KMS-11 (cell line): ENCODE measurements at regions not wholly inside any gene's neighbourhood (a gene's known extent, or its start where the extent isn't known, plus 50 kb on each side); places are given as distances from the start of the nearest gene placed in this dataset.

Experiments used
- H2AFZ ChIP-seq: fragments of 200-600 bp; sonication (generic); 2 replicates; pipeline ENCODE4 v1.6.1; 2016; ENCODE audit warnings: antibody characterized with exemption, mixed run types, low read depth
- H3K27ac ChIP-seq: fragments of 200-600 bp; sonication (generic); 2 replicates; pipeline ENCODE4 v1.6.1; 2016; ENCODE audit warnings: mild to moderate bottlenecking, mixed run types
- H3K27me3 ChIP-seq: fragments of 200-600 bp; sonication (generic); 2 replicates; pipeline ENCODE4 v1.6.1; 2017; ENCODE audit warnings: mild to moderate bottlenecking, low read depth, mixed run types, moderate library complexity; ENCODE audit not compliant: insufficient read depth
- H3K36me3 ChIP-seq: fragments of 200-600 bp; sonication (generic); 2 replicates; pipeline ENCODE4 v1.6.1; 2017; ENCODE audit warnings: mild to moderate bottlenecking, mixed run types; ENCODE audit not compliant: insufficient read depth
- H3K4me1 ChIP-seq: fragments of 200-600 bp; sonication (generic); 2 replicates; pipeline ENCODE4 v1.6.1; 2016; ENCODE audit warnings: mild to moderate bottlenecking, low read depth, mixed run types; ENCODE audit not compliant: poor library complexity, severe bottlenecking
- H3K4me2 ChIP-seq: fragments of 200-600 bp; sonication (generic); 2 replicates; pipeline ENCODE4 v1.7.0; 2016; ENCODE audit warnings: mild to moderate bottlenecking, mixed run types
- H3K4me3 ChIP-seq: fragments of 200-600 bp; sonication (generic); IDR thresholded peaks from 2 replicates; pipeline ENCODE4 v1.6.1; 2017; ENCODE audit warnings: low read depth, low read length, mixed read lengths; ENCODE audit not compliant: insufficient read depth
- H3K79me2 ChIP-seq: fragments of 200-600 bp; sonication (generic); 2 replicates; pipeline ENCODE4 v1.6.1; 2016; ENCODE audit warnings: low read depth, mixed run types; ENCODE audit not compliant: insufficient read depth
- H3K9ac ChIP-seq: fragments of 200-600 bp; sonication (generic); 2 replicates; pipeline ENCODE4 v1.6.1; 2016; ENCODE audit warnings: mild to moderate bottlenecking, mixed run types
- H4K20me1 ChIP-seq: fragments of 200-600 bp; sonication (generic); 2 replicates; pipeline ENCODE4 v1.6.1; 2016; ENCODE audit warnings: mild to moderate bottlenecking, mixed run types; ENCODE audit not compliant: insufficient read depth
- TF ChIP-seq, protein P1 (sequence below): fragments of 200-600 bp; sonication (generic); conservative IDR thresholded peaks from 2 replicates; pipeline ENCODE4 v1.6.1; 2017; ENCODE audit warnings: low read depth, mild to moderate bottlenecking, antibody characterized with exemption, low read length, moderate library complexity, mixed read lengths

DNA sequence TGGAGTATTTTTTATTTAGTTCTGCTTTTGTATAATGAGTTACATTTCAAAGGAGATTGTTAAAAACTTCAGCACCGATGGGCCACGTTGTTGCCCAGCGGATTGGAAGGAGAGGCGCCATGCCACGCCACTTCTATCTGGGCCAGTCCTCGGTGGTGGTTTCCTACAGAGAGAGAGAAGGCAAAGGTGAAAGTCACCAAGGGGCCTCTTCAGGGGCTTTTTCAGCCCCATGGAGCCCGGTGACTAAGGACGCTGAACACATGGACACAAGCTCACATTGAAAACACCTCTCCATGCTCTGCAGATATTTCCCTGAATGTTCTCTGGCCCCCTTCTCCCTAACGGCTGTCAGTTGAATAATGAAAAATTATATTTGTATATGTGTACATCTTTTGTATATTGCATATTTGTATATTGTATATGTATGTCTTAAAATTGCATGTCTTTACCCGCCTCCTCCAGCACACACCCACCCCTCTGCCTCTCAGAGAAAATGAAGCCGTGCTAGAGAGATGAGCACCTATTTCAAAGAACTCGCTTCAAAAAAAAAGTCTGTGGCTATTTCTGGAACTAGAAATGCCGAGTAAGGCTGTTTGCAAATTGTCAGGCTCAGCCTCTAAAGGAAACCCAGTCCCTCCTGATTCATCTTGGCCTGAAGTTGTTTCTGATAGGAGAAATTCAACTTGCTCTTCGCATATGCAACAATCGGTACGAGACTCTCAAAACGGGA, 91.9 kb upstream of the CDH4 start:
- no peak overlapping the region for H3K4me3 ChIP-seq
- H2AFZ ChIP-seq = no peak overlapping the region
- H3K27ac ChIP-seq = no peak overlapping the region
- no peaks in the 10 kb centered on the region for H4K20me1 ChIP-seq
- no peaks in the 10 kb centered on the region for H3K4me1 ChIP-seq
- no peak overlapping the region for H3K4me2 ChIP-seq
- H3K9ac ChIP-seq = no peak overlapping the region
- TF ChIP-seq, protein P1, sequence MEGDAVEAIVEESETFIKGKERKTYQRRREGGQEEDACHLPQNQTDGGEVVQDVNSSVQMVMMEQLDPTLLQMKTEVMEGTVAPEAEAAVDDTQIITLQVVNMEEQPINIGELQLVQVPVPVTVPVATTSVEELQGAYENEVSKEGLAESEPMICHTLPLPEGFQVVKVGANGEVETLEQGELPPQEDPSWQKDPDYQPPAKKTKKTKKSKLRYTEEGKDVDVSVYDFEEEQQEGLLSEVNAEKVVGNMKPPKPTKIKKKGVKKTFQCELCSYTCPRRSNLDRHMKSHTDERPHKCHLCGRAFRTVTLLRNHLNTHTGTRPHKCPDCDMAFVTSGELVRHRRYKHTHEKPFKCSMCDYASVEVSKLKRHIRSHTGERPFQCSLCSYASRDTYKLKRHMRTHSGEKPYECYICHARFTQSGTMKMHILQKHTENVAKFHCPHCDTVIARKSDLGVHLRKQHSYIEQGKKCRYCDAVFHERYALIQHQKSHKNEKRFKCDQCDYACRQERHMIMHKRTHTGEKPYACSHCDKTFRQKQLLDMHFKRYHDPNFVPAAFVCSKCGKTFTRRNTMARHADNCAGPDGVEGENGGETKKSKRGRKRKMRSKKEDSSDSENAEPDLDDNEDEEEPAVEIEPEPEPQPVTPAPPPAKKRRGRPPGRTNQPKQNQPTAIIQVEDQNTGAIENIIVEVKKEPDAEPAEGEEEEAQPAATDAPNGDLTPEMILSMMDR = no peak
- H3K79me2 ChIP-seq = no peaks in the 10 kb centered on the region
- no peaks in the 10 kb centered on the region for H3K27me3 ChIP-seq
- H3K36me3 ChIP-seq = no peaks in the 10 kb centered on the region

DNA sequence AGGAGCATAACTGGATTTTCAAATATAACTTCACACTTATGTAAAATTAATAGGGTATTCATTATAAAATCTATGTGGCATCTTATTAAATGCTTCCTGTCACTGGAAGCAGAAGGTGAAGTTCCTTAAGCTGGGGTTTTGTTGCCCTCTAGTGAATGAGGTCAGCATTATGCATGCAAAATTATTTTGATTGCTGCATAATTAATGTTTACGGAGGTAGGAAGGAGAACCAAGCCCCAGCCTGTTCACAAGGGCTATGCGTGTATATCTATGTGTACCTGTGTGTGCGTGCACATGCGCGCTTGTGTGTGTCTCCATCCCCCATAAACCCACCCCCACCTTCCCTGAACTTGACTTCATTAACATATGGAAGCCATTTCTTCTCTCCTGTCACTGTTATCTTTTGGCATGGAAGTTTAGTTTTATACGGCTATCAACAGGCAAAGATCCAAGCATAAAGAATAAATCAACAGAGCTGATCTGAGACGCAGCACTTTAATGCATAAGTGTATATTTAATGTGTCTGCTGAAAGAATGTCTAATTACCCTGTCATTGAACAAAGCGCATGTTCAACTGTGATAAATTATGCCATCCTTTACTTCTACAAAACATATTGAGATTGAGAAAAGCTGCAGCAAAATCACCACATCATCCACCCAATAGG, 90.2 kb upstream of the CDH4 start:
- H3K36me3 ChIP-seq = no peaks in the 10 kb centered on the region
- H3K79me2 ChIP-seq = no peaks in the 10 kb centered on the region
- H3K4me2 ChIP-seq = no peak overlapping the region
- no peak overlapping the region for H3K9ac ChIP-seq
- H3K27me3 ChIP-seq = no peaks in the 10 kb centered on the region
- no peaks in the 10 kb centered on the region for H4K20me1 ChIP-seq
- no peak overlapping the region for H3K27ac ChIP-seq
- no peak overlapping the region for H3K4me3 ChIP-seq
- TF ChIP-seq, protein P1 = no peak
- H3K4me1 ChIP-seq = no peaks in the 10 kb centered on the region
- H2AFZ ChIP-seq = no peak overlapping the region

DNA sequence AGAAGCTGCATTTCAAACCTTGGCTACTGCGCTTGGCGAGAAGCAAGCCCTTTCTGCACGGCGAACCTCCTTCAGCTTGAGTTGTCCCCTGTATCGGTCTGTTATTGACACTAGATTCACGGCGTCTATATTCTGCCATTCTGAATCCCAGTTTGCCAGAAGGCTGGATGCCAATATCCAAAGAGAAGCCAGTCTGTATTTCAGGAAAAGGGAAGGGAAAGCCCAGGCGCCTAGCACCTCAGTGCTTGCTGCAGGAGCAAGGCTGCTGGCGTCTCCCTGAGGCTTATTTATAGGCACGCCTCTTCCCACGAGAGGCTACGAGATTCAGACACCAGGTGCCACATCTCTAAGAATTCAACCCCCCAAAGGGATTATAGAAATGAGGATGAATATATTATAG, 89.6 kb upstream of the CDH4 start:
- H3K4me3 ChIP-seq = no peak overlapping the region
- H3K27ac ChIP-seq = no peak overlapping the region
- no peaks in the 10 kb centered on the region for H3K27me3 ChIP-seq
- no peak overlapping the region for H2AFZ ChIP-seq
- H3K4me1 ChIP-seq = no peaks in the 10 kb centered on the region
- TF ChIP-seq, protein P1 = no peak
- H3K36me3 ChIP-seq = no peaks in the 10 kb centered on the region
- H3K4me2 ChIP-seq = no peak overlapping the region
- H3K9ac ChIP-seq = no peak overlapping the region
- H3K79me2 ChIP-seq = no peaks in the 10 kb centered on the region
- no peaks in the 10 kb centered on the region for H4K20me1 ChIP-seq

DNA sequence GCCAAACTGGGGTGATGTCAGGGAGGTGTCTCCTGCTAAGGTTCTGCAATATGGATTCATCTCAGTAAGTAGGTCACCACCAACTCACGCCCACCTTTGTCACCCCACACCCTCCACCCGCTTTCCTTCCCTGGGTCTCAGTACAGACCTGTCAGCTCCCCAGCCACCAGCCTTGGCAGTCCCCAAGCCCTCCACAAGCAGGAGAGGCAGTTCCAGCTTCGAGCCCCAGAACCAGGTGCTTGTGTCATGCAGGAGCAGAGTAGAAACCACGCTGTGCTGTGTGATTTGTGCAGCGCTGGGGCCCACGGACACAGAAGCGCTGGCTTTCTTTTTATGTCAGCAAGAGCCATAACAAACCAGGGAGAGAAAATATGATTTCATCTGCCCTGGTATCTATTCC, 89.0 kb upstream of the CDH4 start:
- H3K4me3 ChIP-seq = no peak overlapping the region
- H3K4me1 ChIP-seq = no peaks in the 10 kb centered on the region
- TF ChIP-seq, protein P1 = no peak
- H2AFZ ChIP-seq = no peak overlapping the region
- no peak overlapping the region for H3K4me2 ChIP-seq
- no peak overlapping the region for H3K9ac ChIP-seq
- no peaks in the 10 kb centered on the region for H3K27me3 ChIP-seq
- H3K79me2 ChIP-seq = no peaks in the 10 kb centered on the region
- no peak overlapping the region for H3K27ac ChIP-seq
- H4K20me1 ChIP-seq = no peaks in the 10 kb centered on the region
- no peaks in the 10 kb centered on the region for H3K36me3 ChIP-seq
